HG03045 (cell line): ENCODE measurements at regions not wholly inside any gene's neighbourhood (a gene's known extent, or its start where the extent isn't known, plus 50 kb on each side); places are given as distances from the start of the nearest gene placed in this dataset.
"Not testable (repeated sequence)": the region's sequence is repeated elsewhere in the genome, so short reads cannot be mapped to it uniquely, and the experiment has no call there.

ENCODE experiments used
- ATAC-seq: cut with Tn5 transposase; IDR thresholded peaks from one replicate; pipeline ENCODE4 v1.9.1; 2021; ENCODE audit warnings: mild to moderate bottlenecking, moderate library complexity; ENCODE audit not compliant: unreplicated experiment

- not testable (repeated sequence) for ATAC-seq
These were observed 293.0 kb upstream of the NOTCH2NLA start for GRCh38 chr1:146521804-146522203.

- not testable (repeated sequence) for ATAC-seq
These were observed 284.9 kb upstream of the NOTCH2NLA start for GRCh38 chr1:146513754-146514153.

GRCh38 chr1:146511047-146511777 is 282.4 kb upstream of the NOTCH2NLA start:
- ATAC-seq = not testable (repeated sequence)

- ATAC-seq = not testable (repeated sequence)
These were observed 281.6 kb upstream of the NOTCH2NLA start for GRCh38 chr1:146510248-146510983.

GRCh38 chr1:146504121-146504520 is 275.3 kb upstream of the NOTCH2NLA start:
- ATAC-seq = not testable (repeated sequence)

GRCh38 chr1:146487555-146487954 is 258.7 kb upstream of the NOTCH2NLA start:
- ATAC-seq = not testable (repeated sequence)

GRCh38 chr1:146487155-146487554 is 258.3 kb upstream of the NOTCH2NLA start:
- not testable (repeated sequence) for ATAC-seq

- not testable (repeated sequence) for ATAC-seq
These were observed 257.6 kb upstream of the NOTCH2NLA start for GRCh38 chr1:146486300-146487014.

GRCh38 chr1:146484195-146484594 is 255.4 kb upstream of the NOTCH2NLA start:
- not testable (repeated sequence) for ATAC-seq

- not testable (repeated sequence) for ATAC-seq
These were observed 250.4 kb upstream of the NOTCH2NLA start for GRCh38 chr1:146479188-146479587.

GRCh38 chr1:146478125-146478720 is 249.4 kb upstream of the NOTCH2NLA start:
- ATAC-seq = not testable (repeated sequence)

GRCh38 chr1:146475086-146475485 is 246.3 kb upstream of the NOTCH2NLA start:
- not testable (repeated sequence) for ATAC-seq

GRCh38 chr1:146474216-146474615 is 245.4 kb upstream of the NOTCH2NLA start:
- not testable (repeated sequence) for ATAC-seq

- not testable (repeated sequence) for ATAC-seq
These were observed 243.5 kb upstream of the NOTCH2NLA start for GRCh38 chr1:146472192-146472861.

- not testable (repeated sequence) for ATAC-seq
These were observed 231.1 kb upstream of the NOTCH2NLA start for GRCh38 chr1:146459939-146460338.

GRCh38 chr1:146459308-146459707 is 230.5 kb upstream of the NOTCH2NLA start:
- ATAC-seq = not testable (repeated sequence)

GRCh38 chr1:146448877-146449246 is 220.0 kb upstream of the NOTCH2NLA start:
- not testable (repeated sequence) for ATAC-seq

GRCh38 chr1:146448212-146448876 is 219.5 kb upstream of the NOTCH2NLA start:
- not testable (repeated sequence) for ATAC-seq

- ATAC-seq = not testable (repeated sequence)
These were observed 215.0 kb upstream of the NOTCH2NLA start for GRCh38 chr1:146443871-146444222.
